ENCODE measurements at regions not wholly inside any gene's neighbourhood (a gene's known extent, or its start where the extent isn't known, plus 50 kb on each side); places are given as distances from the start of the nearest gene placed in this dataset.

DNA sequence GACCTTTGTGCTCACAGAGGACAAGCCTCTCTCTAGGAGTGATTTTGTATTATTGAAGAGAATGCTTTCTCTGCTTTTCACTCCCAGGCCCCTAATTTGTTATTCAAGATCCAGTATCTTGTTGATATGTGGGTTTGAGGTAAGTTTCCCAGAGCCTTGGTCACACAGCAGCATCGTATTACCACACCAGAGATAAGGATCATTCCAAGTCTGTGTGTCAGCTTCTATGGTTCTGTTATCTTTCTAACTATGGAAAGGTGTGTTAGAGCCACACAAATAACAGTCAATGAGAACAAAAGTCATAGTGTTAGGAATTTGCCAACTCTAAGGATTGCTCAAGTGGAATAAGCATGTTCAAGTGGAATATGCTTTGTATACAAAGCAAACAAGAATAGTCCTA is 1208.3 kb downstream of the GATA3 start:
- TF ChIP-seq POLR2A (IDR thresholded peaks at IDR 0.05) (no peak), CTCF (IDR thresholded peaks at IDR 0.05) (no peak)
